ENCODE measurements at regions not wholly inside any gene's neighbourhood (a gene's known extent, or its start where the extent isn't known, plus 50 kb on each side); places are given as distances from the start of the nearest gene placed in this dataset.

GRCh38 chr7:159227433-159227832 lies 82.8 kb upstream of the VIPR2 start:
- TF ChIP-seq, protein P1, sequence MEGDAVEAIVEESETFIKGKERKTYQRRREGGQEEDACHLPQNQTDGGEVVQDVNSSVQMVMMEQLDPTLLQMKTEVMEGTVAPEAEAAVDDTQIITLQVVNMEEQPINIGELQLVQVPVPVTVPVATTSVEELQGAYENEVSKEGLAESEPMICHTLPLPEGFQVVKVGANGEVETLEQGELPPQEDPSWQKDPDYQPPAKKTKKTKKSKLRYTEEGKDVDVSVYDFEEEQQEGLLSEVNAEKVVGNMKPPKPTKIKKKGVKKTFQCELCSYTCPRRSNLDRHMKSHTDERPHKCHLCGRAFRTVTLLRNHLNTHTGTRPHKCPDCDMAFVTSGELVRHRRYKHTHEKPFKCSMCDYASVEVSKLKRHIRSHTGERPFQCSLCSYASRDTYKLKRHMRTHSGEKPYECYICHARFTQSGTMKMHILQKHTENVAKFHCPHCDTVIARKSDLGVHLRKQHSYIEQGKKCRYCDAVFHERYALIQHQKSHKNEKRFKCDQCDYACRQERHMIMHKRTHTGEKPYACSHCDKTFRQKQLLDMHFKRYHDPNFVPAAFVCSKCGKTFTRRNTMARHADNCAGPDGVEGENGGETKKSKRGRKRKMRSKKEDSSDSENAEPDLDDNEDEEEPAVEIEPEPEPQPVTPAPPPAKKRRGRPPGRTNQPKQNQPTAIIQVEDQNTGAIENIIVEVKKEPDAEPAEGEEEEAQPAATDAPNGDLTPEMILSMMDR (IDR thresholded peaks at IDR 0.05), result no peak
- no peak for TF ChIP-seq POLR2A (IDR thresholded peaks at IDR 0.05)

Measured in esophagus squamous epithelium (tissue), 4 donors.